Vagina (tissue), 2 donors: ENCODE measurements at regions not wholly inside any gene's neighbourhood (a gene's known extent, or its start where the extent isn't known, plus 50 kb on each side); places are given as distances from the start of the nearest gene placed in this dataset.

ENCODE experiments used
- DNase-seq, 2 donors: peaks; one replicate each; pipeline ENCODE4 v3.0.0-alpha.2; 2017; ENCODE audit errors: extremely low spot score in 2 of 2
- H3K27ac ChIP-seq: fragments of 200-600 bp; sonication (generic); one replicate; pipeline ENCODE4 v1.5.1; 2019
- H3K27me3 ChIP-seq: fragments of 200-600 bp; sonication (generic); one replicate; pipeline ENCODE4 v1.5.1; 2019
- H3K36me3 ChIP-seq, 2 donors: fragments of 200-600 bp; sonication (generic); one replicate each; pipeline ENCODE4 v1.5.1; 2017 to 2019
- H3K4me1 ChIP-seq: fragments of 200-600 bp; sonication (generic); one replicate; pipeline ENCODE4 v1.5.1; 2019
- H3K4me3 ChIP-seq, 2 donors: fragments of 200-600 bp; sonication (generic); 1 replicate in 1 of 2; 2 replicates in 1 of 2; pipeline ENCODE4 v1.5.1; 2016 to 2019
- H3K9me3 ChIP-seq: fragments of 200-600 bp; sonication (generic); one replicate; pipeline ENCODE4 v1.5.1; 2019
- POLR2A ChIP-seq, 2 donors: fragments of 450-650 bp; IDR thresholded peaks; one replicate each; pipeline ENCODE4 v1.6.1; 2017; ENCODE audit warnings: antibody characterized with exemption in 2 of 2, mild to moderate bottlenecking in 2 of 2, moderate library complexity in 2 of 2
- POLR2AphosphoS5 ChIP-seq, 2 donors: sonication (generic); formaldehyde crosslinking; IDR thresholded peaks; one replicate each; pipeline ENCODE4 v1.9.0; 2017; ENCODE audit warnings: antibody characterized with exemption in 2 of 2, mild to moderate bottlenecking in 2 of 2, low read depth in 1 of 2; ENCODE audit not compliant: insufficient read depth in 1 of 2
- intact Hi-C: fragments of 100-400 bp; cut with DNase I; formaldehyde crosslinking; loops from one replicate; pipeline ENCODE4 v1.15.1; 2023
- TF ChIP-seq, protein P1 (sequence below), 3 experiments: fragments of 450-650 bp in 2 of 3; fragments of 200-600 bp in 1 of 3; sonication (generic) in 1 of 3; IDR thresholded peaks; one replicate each; pipeline ENCODE4 v1.5.1; 2017 to 2019; ENCODE audit warnings: antibody characterized with exemption in 3 of 3, mild to moderate bottlenecking in 2 of 3, moderate library complexity in 2 of 3

DNA sequence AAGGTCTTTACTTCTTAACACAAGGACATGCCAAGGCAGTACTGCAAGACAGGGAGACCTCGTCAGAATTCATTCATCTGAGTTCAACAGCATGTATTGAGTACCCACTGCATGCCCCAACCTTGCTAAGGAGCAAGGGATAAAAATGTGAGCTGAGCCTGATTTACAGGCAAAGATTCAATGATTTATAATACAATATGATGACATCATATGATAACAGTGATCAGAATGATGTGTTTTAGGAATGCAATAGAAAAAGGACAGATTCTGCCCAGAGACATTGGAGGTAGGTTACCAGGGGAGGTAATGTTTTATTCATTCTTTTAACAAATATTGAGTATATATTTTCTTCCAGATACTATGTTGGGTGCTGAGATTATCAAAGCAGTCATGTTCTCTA is 406.6 kb downstream of the ARHGEF28 start:
- no peak overlapping the region for H3K4me3 ChIP-seq
- H3K27me3 ChIP-seq = no peaks in the 10 kb centered on the region
- no peak for DNase-seq
- H3K36me3 ChIP-seq = no peaks in the 10 kb centered on the region
- no peaks in the 10 kb centered on the region for H3K9me3 ChIP-seq
- TF ChIP-seq, protein P1, sequence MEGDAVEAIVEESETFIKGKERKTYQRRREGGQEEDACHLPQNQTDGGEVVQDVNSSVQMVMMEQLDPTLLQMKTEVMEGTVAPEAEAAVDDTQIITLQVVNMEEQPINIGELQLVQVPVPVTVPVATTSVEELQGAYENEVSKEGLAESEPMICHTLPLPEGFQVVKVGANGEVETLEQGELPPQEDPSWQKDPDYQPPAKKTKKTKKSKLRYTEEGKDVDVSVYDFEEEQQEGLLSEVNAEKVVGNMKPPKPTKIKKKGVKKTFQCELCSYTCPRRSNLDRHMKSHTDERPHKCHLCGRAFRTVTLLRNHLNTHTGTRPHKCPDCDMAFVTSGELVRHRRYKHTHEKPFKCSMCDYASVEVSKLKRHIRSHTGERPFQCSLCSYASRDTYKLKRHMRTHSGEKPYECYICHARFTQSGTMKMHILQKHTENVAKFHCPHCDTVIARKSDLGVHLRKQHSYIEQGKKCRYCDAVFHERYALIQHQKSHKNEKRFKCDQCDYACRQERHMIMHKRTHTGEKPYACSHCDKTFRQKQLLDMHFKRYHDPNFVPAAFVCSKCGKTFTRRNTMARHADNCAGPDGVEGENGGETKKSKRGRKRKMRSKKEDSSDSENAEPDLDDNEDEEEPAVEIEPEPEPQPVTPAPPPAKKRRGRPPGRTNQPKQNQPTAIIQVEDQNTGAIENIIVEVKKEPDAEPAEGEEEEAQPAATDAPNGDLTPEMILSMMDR (IDR thresholded peaks at IDR 0.05) = no peak
- TF ChIP-seq POLR2A (IDR thresholded peaks at IDR 0.05) = no peak
- TF ChIP-seq POLR2AphosphoS5 (IDR thresholded peaks at IDR 0.05; ENCODE audit: insufficient read depth in 1 of 2, low read depth in 1 of 2) = no peak
- no peak overlapping the region for H3K27ac ChIP-seq
- intact Hi-C loops = loop anchor here (5.0 kb wide), 1 partner anchor 610 kb away; the partner anchor contains the start of gene ENC1
- H3K4me1 ChIP-seq = no peaks in the 10 kb centered on the region

- intact Hi-C loops = loop anchor here (5.0 kb wide), 1 partner anchor 611 kb away; the partner anchor contains the start of gene ENC1
- no peaks in the 10 kb centered on the region for H3K9me3 ChIP-seq
- no peak for TF ChIP-seq POLR2A (IDR thresholded peaks at IDR 0.05)
- TF ChIP-seq POLR2AphosphoS5 (IDR thresholded peaks at IDR 0.05; ENCODE audit: insufficient read depth in 1 of 2, low read depth in 1 of 2) = no peak
- TF ChIP-seq, protein P1 (IDR thresholded peaks at IDR 0.05) = no peak
- H3K36me3 ChIP-seq = no peaks in the 10 kb centered on the region
- H3K4me1 ChIP-seq = no peaks in the 10 kb centered on the region
- no peak overlapping the region for H3K4me3 ChIP-seq
- no peak overlapping the region for H3K27ac ChIP-seq
- no peak for DNase-seq
- no peaks in the 10 kb centered on the region for H3K27me3 ChIP-seq
Observed at GRCh38 chr5:74031536-74031935, 405.5 kb downstream of the ARHGEF28 start.

DNA sequence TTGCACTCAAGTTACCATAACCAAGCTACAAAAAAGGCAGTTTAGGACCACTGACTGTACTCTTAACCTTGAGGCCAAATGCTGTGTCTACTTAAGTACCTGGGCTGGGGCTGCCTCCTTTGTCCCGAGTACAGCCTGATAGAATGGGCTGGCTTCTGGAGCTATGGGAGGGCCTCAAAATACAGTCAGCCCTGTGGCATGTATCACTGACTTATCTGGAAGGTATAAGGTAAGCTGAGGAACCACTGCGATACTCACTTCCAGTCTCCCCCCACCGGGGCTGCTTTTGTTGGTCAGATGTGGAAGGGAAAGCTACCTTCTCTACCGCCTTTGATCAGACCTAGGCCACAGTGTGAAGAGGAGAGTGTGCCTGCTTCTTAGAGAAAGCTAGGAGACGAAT is 404.8 kb downstream of the ARHGEF28 start:
- H3K4me3 ChIP-seq = no peak overlapping the region
- DNase-seq = no peak
- no peaks in the 10 kb centered on the region for H3K36me3 ChIP-seq
- intact Hi-C loops = loop anchor here (5.0 kb wide), 1 partner anchor 611 kb away; the partner anchor contains the start of gene ENC1
- no peaks in the 10 kb centered on the region for H3K27me3 ChIP-seq
- H3K4me1 ChIP-seq = no peaks in the 10 kb centered on the region
- no peaks in the 10 kb centered on the region for H3K9me3 ChIP-seq
- TF ChIP-seq, protein P1 (IDR thresholded peaks at IDR 0.05) = no peak
- no peak for TF ChIP-seq POLR2AphosphoS5 (IDR thresholded peaks at IDR 0.05; ENCODE audit: insufficient read depth in 1 of 2, low read depth in 1 of 2)
- no peak for TF ChIP-seq POLR2A (IDR thresholded peaks at IDR 0.05)
- no peak overlapping the region for H3K27ac ChIP-seq

GRCh38 chr5:74030371-74030770 is 404.4 kb downstream of the ARHGEF28 start:
- intact Hi-C loops = loop anchor here (5.0 kb wide), 1 partner anchor 612 kb away; the partner anchor contains the start of gene ENC1

DNA sequence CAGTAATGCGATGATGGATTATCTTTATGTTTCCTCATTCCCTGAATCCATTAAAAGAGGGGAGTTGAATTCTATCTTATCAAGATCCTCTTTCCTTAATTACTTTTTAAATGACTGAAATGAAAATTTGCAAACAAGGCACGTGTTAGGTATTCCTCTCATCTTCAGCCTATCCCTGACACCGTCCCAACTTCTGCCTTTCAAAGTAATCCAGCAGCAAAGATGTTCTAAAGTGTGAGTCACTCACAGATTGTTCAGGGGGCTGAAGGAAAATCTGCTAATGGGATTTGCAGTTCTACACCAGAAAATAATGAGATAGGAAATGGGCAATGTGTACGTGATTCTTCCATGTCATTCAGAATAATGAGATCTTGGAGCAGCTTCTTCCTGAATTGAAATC is 403.0 kb downstream of the ARHGEF28 start:
- intact Hi-C loops = no loop called here
- no peaks in the 10 kb centered on the region for H3K36me3 ChIP-seq
- H3K27ac ChIP-seq = no peak overlapping the region
- no peaks in the 10 kb centered on the region for H3K4me1 ChIP-seq
- TF ChIP-seq POLR2A (IDR thresholded peaks at IDR 0.05) (no peak), POLR2AphosphoS5 (IDR thresholded peaks at IDR 0.05; ENCODE audit: insufficient read depth in 1 of 2, low read depth in 1 of 2) (no peak)
- TF ChIP-seq, protein P1 (IDR thresholded peaks at IDR 0.05) = no peak
- no peaks in the 10 kb centered on the region for H3K27me3 ChIP-seq
- DNase-seq = no peak
- H3K4me3 ChIP-seq = no peak overlapping the region
- H3K9me3 ChIP-seq = no peaks in the 10 kb centered on the region

More at GRCh38 chr5:74030371-74030770, 404.4 kb downstream of the ARHGEF28 start:
- Histone ChIP-seq H3K36me3 (no peaks in the 10 kb centered on the region), H3K27ac (no peak overlapping the region), H3K4me3 (no peak overlapping the region), H3K9me3 (no peaks in the 10 kb centered on the region), H3K4me1 (no peaks in the 10 kb centered on the region), H3K27me3 (no peaks in the 10 kb centered on the region)
- TF ChIP-seq, protein P1 (IDR thresholded peaks at IDR 0.05) = no peak
- no peak for TF ChIP-seq POLR2AphosphoS5 (IDR thresholded peaks at IDR 0.05; ENCODE audit: insufficient read depth in 1 of 2, low read depth in 1 of 2)
- no peak for TF ChIP-seq POLR2A (IDR thresholded peaks at IDR 0.05)
- no peak for DNase-seq
